CD4-positive, alpha-beta T cell treated with Interleukin-6 for 4 hours (primary cell): ENCODE measurements at regions not wholly inside any gene's neighbourhood (a gene's known extent, or its start where the extent isn't known, plus 50 kb on each side); places are given as distances from the start of the nearest gene placed in this dataset.
"Not testable (repeated sequence)": the region's sequence is repeated elsewhere in the genome, so short reads cannot be mapped to it uniquely, and the experiment has no call there.

Source experiments
- DNase-seq: peaks from one replicate; pipeline ENCODE4 v3.0.0-alpha.2; 2020; ENCODE audit warnings: mixed read lengths

- no peak for DNase-seq
These were observed 559.4 kb upstream of the PCDH20 start for GRCh38 chr13:61975001-61975400.

- DNase-seq = no peak
These were observed 550.1 kb upstream of the PCDH20 start for GRCh38 chr13:61965756-61966155.

GRCh38 chr13:61960981-61961380, 545.3 kb upstream of the PCDH20 start:
- DNase-seq = no peak

- no peak for DNase-seq
These were observed 538.4 kb upstream of the PCDH20 start for GRCh38 chr13:61954092-61954491.

- DNase-seq = no peak
These were observed 535.2 kb upstream of the PCDH20 start for GRCh38 chr13:61950828-61951227.

GRCh38 chr13:61944329-61944929, 528.8 kb upstream of the PCDH20 start:
- no peak for DNase-seq

- DNase-seq = no peak
These were observed 520.1 kb upstream of the PCDH20 start for GRCh38 chr13:61935710-61936109.

- DNase-seq = no peak
These were observed 512.0 kb upstream of the PCDH20 start for GRCh38 chr13:61927648-61928047.

- no peak for DNase-seq
These were observed 503.2 kb upstream of the PCDH20 start for GRCh38 chr13:61918841-61919240.

GRCh38 chr13:61916483-61916882, 500.8 kb upstream of the PCDH20 start:
- no peak for DNase-seq

GRCh38 chr13:61913183-61913582, 497.5 kb upstream of the PCDH20 start:
- DNase-seq = no peak

GRCh38 chr13:61908906-61909615, 493.4 kb upstream of the PCDH20 start:
- DNase-seq = no peak

- no peak for DNase-seq
These were observed 489.4 kb upstream of the PCDH20 start for GRCh38 chr13:61905054-61905453.

GRCh38 chr13:61901946-61902541, 486.4 kb upstream of the PCDH20 start:
- DNase-seq = no peak

- DNase-seq = no peak
These were observed 484.4 kb upstream of the PCDH20 start for GRCh38 chr13:61900033-61900432.

GRCh38 chr13:61898207-61898606, 482.6 kb upstream of the PCDH20 start:
- no peak for DNase-seq

GRCh38 chr13:61891401-61891800, 475.8 kb upstream of the PCDH20 start:
- DNase-seq = no peak

- DNase-seq = no peak
These were observed 469.2 kb upstream of the PCDH20 start for GRCh38 chr13:61884830-61885229.

- DNase-seq = no peak
These were observed 465.1 kb upstream of the PCDH20 start for GRCh38 chr13:61880578-61881283.

GRCh38 chr13:61878565-61878964, 462.9 kb upstream of the PCDH20 start:
- DNase-seq = not testable (repeated sequence)

GRCh38 chr13:61874970-61875579, 459.4 kb upstream of the PCDH20 start:
- DNase-seq = no peak

- DNase-seq = no peak
These were observed 458.1 kb upstream of the PCDH20 start for GRCh38 chr13:61873717-61874116.

- no peak for DNase-seq
These were observed 441.5 kb upstream of the PCDH20 start for GRCh38 chr13:61857198-61857597.
